ENCODE measurements at regions not wholly inside any gene's neighbourhood (a gene's known extent, or its start where the extent isn't known, plus 50 kb on each side); places are given as distances from the start of the nearest gene placed in this dataset.

GRCh38 chr4:147313108-147313507 is 167.8 kb upstream of the EDNRA start:
- H3K4me3 ChIP-seq (ENCODE audit: low read depth, poor library complexity, severe bottlenecking) = no peak overlapping the region
- intact Hi-C loops (cut with DNase I; ENCODE audit: low total_unique reads) = no loop called here
- 92 to 96% methylated on average over 1 of the region's 1 CpG for WGBS, 2 donors
- no peak for DNase-seq (ENCODE audit: low spot score in 2 of 2)
- no peak for TF ChIP-seq POLR2A (IDR thresholded peaks at IDR 0.05)
- no peak for TF ChIP-seq CTCF (IDR thresholded peaks at IDR 0.05)

- H3K4me3 ChIP-seq (ENCODE audit: low read depth, poor library complexity, severe bottlenecking) = no peak overlapping the region
- no peak for DNase-seq (ENCODE audit: low spot score in 2 of 2)
- no peak for TF ChIP-seq CTCF (IDR thresholded peaks at IDR 0.05)
- TF ChIP-seq POLR2A (IDR thresholded peaks at IDR 0.05) = no peak
- intact Hi-C loops (cut with DNase I; ENCODE audit: low total_unique reads) = no loop called here
- WGBS, 2 donors = 22 to 34% methylated on average over 3 of the region's 3 CpGs
Measured at GRCh38 chr4:147318586-147318985, 162.3 kb upstream of the EDNRA start.

- 71 to 72% methylated on average over 3 of the region's 3 CpGs for WGBS, 2 donors
- intact Hi-C loops (cut with DNase I; ENCODE audit: low total_unique reads) = no loop called here
- no peak for DNase-seq (ENCODE audit: low spot score in 2 of 2)
- H3K4me3 ChIP-seq (ENCODE audit: low read depth, poor library complexity, severe bottlenecking) = no peak overlapping the region
- TF ChIP-seq POLR2A (IDR thresholded peaks at IDR 0.05) = no peak
Measured at GRCh38 chr4:147325571-147325981, 155.3 kb upstream of the EDNRA start.

- H3K4me3 ChIP-seq (ENCODE audit: low read depth, poor library complexity, severe bottlenecking) = no peak overlapping the region
- intact Hi-C loops (cut with DNase I; ENCODE audit: low total_unique reads) = no loop called here
- DNase-seq (ENCODE audit: low spot score in 2 of 2) = no peak
- no peak for TF ChIP-seq POLR2A (IDR thresholded peaks at IDR 0.05)
- no peak for TF ChIP-seq CTCF (IDR thresholded peaks at IDR 0.05)
Measured at GRCh38 chr4:147326591-147326990, 154.3 kb upstream of the EDNRA start.

- TF ChIP-seq POLR2A (IDR thresholded peaks at IDR 0.05) (no peak), CTCF (IDR thresholded peaks at IDR 0.05) (no peak)
- no peak overlapping the region for H3K4me3 ChIP-seq (ENCODE audit: low read depth, poor library complexity, severe bottlenecking)
- WGBS, 2 donors = 74 to 79% methylated on average over 2 of the region's 2 CpGs
- DNase-seq (ENCODE audit: low spot score in 2 of 2) = no peak
- intact Hi-C loops (cut with DNase I; ENCODE audit: low total_unique reads) = no loop called here
Measured at GRCh38 chr4:147327322-147327721, 153.6 kb upstream of the EDNRA start.

GRCh38 chr4:147328189-147328588 is 152.7 kb upstream of the EDNRA start:
- 94 to 98% methylated on average over 2 of the region's 2 CpGs for WGBS, 2 donors
- intact Hi-C loops (cut with DNase I; ENCODE audit: low total_unique reads) = no loop called here
- TF ChIP-seq CTCF (IDR thresholded peaks at IDR 0.05) = no peak
- no peak for TF ChIP-seq POLR2A (IDR thresholded peaks at IDR 0.05)
- DNase-seq (ENCODE audit: low spot score in 2 of 2) = no peak
- no peak overlapping the region for H3K4me3 ChIP-seq (ENCODE audit: low read depth, poor library complexity, severe bottlenecking)
